A673 (cell line): ENCODE measurements at regions not wholly inside any gene's neighbourhood (a gene's known extent, or its start where the extent isn't known, plus 50 kb on each side); places are given as distances from the start of the nearest gene placed in this dataset.

Experiments
- BruUV-seq: library from RNA; stranded (reverse); fragments of 400-500 nt; replicated peaks from 2 replicates; lab custom pipeline; 2021; lab: Mats Ljungman, UMichigan
- CTCF ChIA-PET: fragments of 300-600 bp; sonication (Branson Sonifier 250); formaldehyde crosslinking; loops from one replicate; lab custom pipeline; 2022; ENCODE audit warnings: antibody characterized with exemption; lab: Charles Lee
- POLR2A ChIA-PET: fragments of 300-600 bp; sonication (Branson Sonifier 250); formaldehyde crosslinking; loops from one replicate; lab custom pipeline; 2022; ENCODE audit warnings: antibody characterized with exemption; ENCODE audit not compliant: low non-redundant PET; lab: Charles Lee
- DNase-seq: peaks from one replicate; pipeline ENCODE4 v3.0.0-alpha.2; 2015; ENCODE audit warnings: low spot score
- H3K27ac ChIP-seq: fragments of 200-600 bp; sonication (generic); 2 replicates; pipeline ENCODE4 v1.5.1; 2016; ENCODE audit warnings: mixed run types, low read depth, mild to moderate bottlenecking, mixed read lengths, antibody characterized with exemption, low read length; ENCODE audit not compliant: poor library complexity, severe bottlenecking
- H3K27me3 ChIP-seq: fragments of 200-600 bp; sonication (generic); replicated peaks from 2 replicates; pipeline ENCODE4 v1.6.1; 2017; ENCODE audit warnings: mixed run types, low read depth, mild to moderate bottlenecking, mixed read lengths, antibody characterized with exemption, low read length; ENCODE audit not compliant: insufficient read depth, poor library complexity
- H3K36me3 ChIP-seq: fragments of 200-600 bp; sonication (generic); 2 replicates; pipeline ENCODE4 v1.6.1; 2016; ENCODE audit warnings: mixed run types, mild to moderate bottlenecking, mixed read lengths, antibody characterized with exemption, low read length; ENCODE audit not compliant: insufficient read depth, poor library complexity, severe bottlenecking
- H3K4me1 ChIP-seq: fragments of 200-600 bp; sonication (generic); 2 replicates; pipeline ENCODE4 v1.6.1; 2017; ENCODE audit warnings: mixed run types, mild to moderate bottlenecking, mixed read lengths, antibody characterized with exemption, low read length; ENCODE audit not compliant: insufficient read depth, poor library complexity, severe bottlenecking
- H3K4me3 ChIP-seq: fragments of 200-600 bp; sonication (generic); 2 replicates; pipeline ENCODE4 v1.5.1; 2016; ENCODE audit warnings: low read depth, mixed run types, mild to moderate bottlenecking, mixed read lengths, low read length; ENCODE audit not compliant: poor library complexity, severe bottlenecking
- H3K9me3 ChIP-seq: fragments of 200-600 bp; sonication (generic); 2 replicates; pipeline ENCODE4 v1.6.1; 2016; ENCODE audit warnings: mixed run types, low read depth, mild to moderate bottlenecking, mixed read lengths, antibody characterized with exemption, low read length; ENCODE audit not compliant: poor library complexity, severe bottlenecking
- EZH2 ChIP-seq: fragments of 200-600 bp; sonication (generic); IDR thresholded peaks from 2 replicates; pipeline ENCODE4 v1.6.1; 2017; ENCODE audit warnings: borderline replicate concordance, low read depth, mild to moderate bottlenecking, mixed read lengths, antibody characterized with exemption, low read length; ENCODE audit not compliant: poor library complexity, severe bottlenecking
- intact Hi-C: fragments of 100-400 bp; cut with micrococcal nuclease; formaldehyde crosslinking; loops from one replicate; pipeline ENCODE4 v1.10.0; 2022; ENCODE audit not compliant: unreplicated experiment
- TF ChIP-seq, protein P1 (sequence below): fragments of 300-800, 200-600 bp; sonication (generic); conservative IDR thresholded peaks from 2 replicates; pipeline ENCODE4 v1.5.1; 2017; ENCODE audit warnings: low read depth, mild to moderate bottlenecking, antibody characterized with exemption, low read length, moderate library complexity, mixed read lengths

DNA sequence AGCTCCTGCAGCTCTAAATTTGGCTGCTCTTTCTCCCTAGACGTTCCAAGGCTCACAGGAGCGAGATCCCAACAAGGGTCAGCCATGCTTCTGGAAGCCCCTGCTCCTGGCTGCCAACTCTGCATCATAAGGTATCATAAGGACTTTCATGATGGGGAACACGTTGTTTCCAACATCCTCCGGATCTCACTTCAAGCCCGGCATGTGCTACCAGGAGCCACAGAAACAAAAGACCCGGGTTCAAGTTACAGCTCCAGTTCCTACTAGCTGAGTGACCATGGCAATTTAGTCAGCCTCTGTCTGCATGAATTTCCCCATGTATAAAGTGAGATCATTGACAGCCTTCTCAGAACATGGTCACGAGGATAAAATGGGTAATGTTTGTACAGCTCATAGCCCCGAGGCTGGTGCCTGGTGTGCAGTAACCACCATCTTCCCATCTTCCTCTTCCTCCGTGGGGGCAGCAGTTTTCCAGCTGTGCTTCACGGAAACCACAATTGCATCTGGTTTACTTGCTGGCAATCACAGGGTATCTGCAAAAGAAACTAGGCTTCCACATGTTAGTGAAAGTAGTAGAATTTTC is 209.0 kb upstream of the ECI2 start:
- intact Hi-C loops = no loop called here
- H3K27me3 ChIP-seq = no peaks in the 10 kb centered on the region
- H3K9me3 ChIP-seq = no peaks in the 10 kb centered on the region
- ChIA-PET POLR2A (no interaction called here), CTCF (no interaction called here)
- no peak for DNase-seq
- H3K27ac ChIP-seq = no peak overlapping the region
- no peaks in the 10 kb centered on the region for H3K36me3 ChIP-seq
- no TSS peak for BruUV-seq
- no peaks in the 10 kb centered on the region for H3K4me1 ChIP-seq
- H3K4me3 ChIP-seq = no peak overlapping the region
- TF ChIP-seq, protein P1, sequence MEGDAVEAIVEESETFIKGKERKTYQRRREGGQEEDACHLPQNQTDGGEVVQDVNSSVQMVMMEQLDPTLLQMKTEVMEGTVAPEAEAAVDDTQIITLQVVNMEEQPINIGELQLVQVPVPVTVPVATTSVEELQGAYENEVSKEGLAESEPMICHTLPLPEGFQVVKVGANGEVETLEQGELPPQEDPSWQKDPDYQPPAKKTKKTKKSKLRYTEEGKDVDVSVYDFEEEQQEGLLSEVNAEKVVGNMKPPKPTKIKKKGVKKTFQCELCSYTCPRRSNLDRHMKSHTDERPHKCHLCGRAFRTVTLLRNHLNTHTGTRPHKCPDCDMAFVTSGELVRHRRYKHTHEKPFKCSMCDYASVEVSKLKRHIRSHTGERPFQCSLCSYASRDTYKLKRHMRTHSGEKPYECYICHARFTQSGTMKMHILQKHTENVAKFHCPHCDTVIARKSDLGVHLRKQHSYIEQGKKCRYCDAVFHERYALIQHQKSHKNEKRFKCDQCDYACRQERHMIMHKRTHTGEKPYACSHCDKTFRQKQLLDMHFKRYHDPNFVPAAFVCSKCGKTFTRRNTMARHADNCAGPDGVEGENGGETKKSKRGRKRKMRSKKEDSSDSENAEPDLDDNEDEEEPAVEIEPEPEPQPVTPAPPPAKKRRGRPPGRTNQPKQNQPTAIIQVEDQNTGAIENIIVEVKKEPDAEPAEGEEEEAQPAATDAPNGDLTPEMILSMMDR = no peak
- no peak for TF ChIP-seq EZH2

DNA sequence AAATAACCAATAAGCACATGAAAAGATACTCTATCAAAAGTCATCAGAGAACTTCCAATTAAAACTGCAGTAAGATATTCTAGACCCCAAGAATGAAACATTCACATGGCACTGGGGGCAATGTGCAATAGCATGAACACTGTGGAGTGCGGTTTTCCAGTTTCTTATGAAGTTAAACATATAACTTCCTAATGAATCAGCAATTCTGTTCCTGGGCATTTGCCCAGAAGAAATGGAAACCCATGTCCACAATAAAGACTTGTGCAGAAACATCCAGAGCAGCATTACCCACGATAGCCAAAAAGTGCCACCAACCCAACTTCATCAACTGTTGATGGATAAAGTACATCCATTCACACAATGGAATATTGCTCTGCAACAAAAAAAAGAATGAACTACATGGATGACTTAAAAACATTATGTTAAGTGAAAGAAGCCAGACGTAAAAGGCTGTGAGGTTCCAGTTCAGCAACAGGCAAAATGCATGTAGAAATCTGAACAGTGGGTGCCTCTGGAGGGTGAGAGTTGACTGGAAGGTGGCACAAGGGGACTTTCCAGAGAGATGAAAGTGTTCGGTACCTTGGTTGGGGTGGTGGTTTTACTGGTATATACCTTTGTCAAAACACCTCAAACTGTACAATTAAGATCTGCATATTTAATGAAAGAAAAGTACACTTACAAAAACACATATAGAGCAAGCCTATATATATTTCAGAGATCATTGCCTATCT is 207.2 kb upstream of the ECI2 start:
- TF ChIP-seq, protein P1 = no peak
- no peak for TF ChIP-seq EZH2
- Histone ChIP-seq H3K4me1 (no peaks in the 10 kb centered on the region), H3K27me3 (no peaks in the 10 kb centered on the region), H3K9me3 (no peaks in the 10 kb centered on the region), H3K36me3 (no peaks in the 10 kb centered on the region), H3K4me3 (no peak overlapping the region), H3K27ac (no peak overlapping the region)
- ChIA-PET CTCF (no interaction called here), POLR2A (no interaction called here)
- BruUV-seq = no TSS peak
- no peak for DNase-seq
- intact Hi-C loops = no loop called here

DNA sequence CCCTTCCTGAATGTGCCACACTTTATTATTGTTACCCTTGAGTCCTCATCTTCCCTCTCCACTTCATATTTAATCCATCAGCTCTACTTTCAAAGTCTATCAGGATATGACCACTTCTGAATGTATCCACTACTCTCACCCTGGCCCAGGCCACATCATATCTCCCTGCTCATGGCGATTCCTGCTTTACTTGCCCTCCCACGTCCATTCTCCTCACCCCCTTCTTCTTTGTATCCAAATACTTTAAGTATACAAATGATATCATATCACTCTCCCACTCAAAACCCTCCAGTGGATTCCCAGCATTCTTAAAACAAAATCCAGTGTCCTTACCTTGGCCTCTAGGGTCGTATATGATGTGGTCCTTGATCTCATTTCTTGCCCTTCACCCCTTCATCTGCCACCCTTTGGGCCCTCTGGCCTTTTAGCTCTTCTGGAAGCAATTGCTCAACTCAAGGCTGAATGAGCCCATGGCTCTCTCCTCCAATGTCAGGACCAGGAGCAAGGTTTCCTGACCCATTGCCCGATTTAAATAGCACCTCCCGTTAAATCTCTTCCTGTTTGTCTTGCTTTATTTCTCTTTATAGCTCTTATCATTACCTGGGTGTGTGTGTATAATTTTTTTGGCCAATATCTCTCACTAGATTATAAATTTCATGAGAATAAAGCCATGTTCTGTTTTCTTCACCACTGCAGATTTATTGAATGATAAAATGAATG is 205.9 kb upstream of the ECI2 start:
- ChIA-PET POLR2A (no interaction called here), CTCF (no interaction called here)
- H3K27ac ChIP-seq = no peak overlapping the region
- DNase-seq = no peak
- intact Hi-C loops = no loop called here
- H3K36me3 ChIP-seq = no peaks in the 10 kb centered on the region
- no peaks in the 10 kb centered on the region for H3K9me3 ChIP-seq
- TF ChIP-seq, protein P1 = no peak
- TF ChIP-seq EZH2 = no peak
- H3K4me1 ChIP-seq = no peaks in the 10 kb centered on the region
- H3K27me3 ChIP-seq = no peaks in the 10 kb centered on the region
- no TSS peak for BruUV-seq
- H3K4me3 ChIP-seq = no peak overlapping the region
